ENCODE measurements at regions not wholly inside any gene's neighbourhood (a gene's known extent, or its start where the extent isn't known, plus 50 kb on each side); places are given as distances from the start of the nearest gene placed in this dataset.

- TF ChIP-seq RERE (CRISPR knock-in tag; IDR thresholded peaks at IDR 0.05; ENCODE audit: low read depth) (no peak), ZNF362 (CRISPR knock-in tag; IDR thresholded peaks at IDR 0.05; ENCODE audit: borderline replicate concordance) (no peak), MAFF (IDR thresholded peaks at IDR 0.05; ENCODE audit: low read depth, low read length) (no peak)
Measured at GRCh38 chr22:49454726-49455125, 372.9 kb downstream of the BRD1 start (continued).

GRCh38 chr22:49453771-49454170 lies 373.9 kb downstream of the BRD1 start:
- Histone ChIP-seq H3K4me2 (ENCODE audit: low read depth, low read length) (no peak overlapping the region), H2AFZ (ENCODE audit: low read length) (no peak overlapping the region), H3K4me3 (replicated peaks in 1 of 3; ENCODE audit: insufficient read depth in 1 of 3, low read depth in 2 of 3, low read length in 3 of 3) (no peak overlapping the region), H3K27ac (ENCODE audit: extremely low read length, insufficient read depth, low read length) (no peak overlapping the region), H3K79me2 (ENCODE audit: insufficient read depth, low read length) (no peaks in the 10 kb centered on the region), H4K20me1 (ENCODE audit: insufficient read depth, low read length) (no peaks in the 10 kb centered on the region), H3K4me1 (ENCODE audit: insufficient read depth, low read length) (no peaks in the 10 kb centered on the region), H3K36me3 (replicated peaks in 1 of 2; ENCODE audit: control insufficient read depth in 1 of 2, insufficient read depth in 2 of 2, low read length in 2 of 2) (no peaks in the 10 kb centered on the region), H3K9me3 (ENCODE audit: low read length) (no peaks in the 10 kb centered on the region), H3K27me3 (ENCODE audit: control insufficient read depth in 1 of 2, insufficient read depth in 2 of 2, low read length in 2 of 2) (peaks cover 0 to 40% of the 10 kb centered on the region in 2 experiments; a peak in 4 of 5 replicates), H3K9ac (ENCODE audit: insufficient read depth, low read depth, low read length) (no peak overlapping the region)
- no peak for ATAC-seq
- intact Hi-C loops (cut with micrococcal nuclease; ENCODE audit: unreplicated experiment) (no loop called here), in situ Hi-C loops (cut with HindIII; ENCODE audit: extremely low pct_ligation_motif_present, low pct_unique_long_range_greater_than_20kb) (no loop called here)
- no TSS peak for BruUV-seq (replicated peaks)
- ChIA-PET CTCF (ENCODE audit: low intra/inter-chr PET ratio, low total read pairs) (no interaction called here), POLR2A (no interaction called here)
- no peak for DNase-seq (ENCODE audit: low spot score)
- WGBS (ENCODE audit: low lambda C conversion rate): 12% methylated on average over 13 of the region's 15 CpGs
- FAIRE-seq: no peak
- TF ChIP-seq ETS1 (CRISPR knock-in tag; IDR thresholded peaks at IDR 0.05) (no peak), PAXIP1 (CRISPR knock-in tag; conservative IDR thresholded peaks at IDR 0.05) (no peak), PRDM15 (CRISPR knock-in tag; IDR thresholded peaks at IDR 0.05) (no peak), ZNF3 (CRISPR knock-in tag; IDR thresholded peaks at IDR 0.05) (no peak), ZNF317 (CRISPR knock-in tag; IDR thresholded peaks at IDR 0.05) (no peak)

All from HepG2 (cell line).